Caki2 (cell line): ENCODE measurements at regions not wholly inside any gene's neighbourhood (a gene's known extent, or its start where the extent isn't known, plus 50 kb on each side); places are given as distances from the start of the nearest gene placed in this dataset.
"Not testable (repeated sequence)": the region's sequence is repeated elsewhere in the genome, so short reads cannot be mapped to it uniquely, and the experiment has no call there.

Experiments used
- DNase-seq: peaks from one replicate; pipeline ENCODE4 v3.0.0-alpha.2; 2015; ENCODE audit warnings: low read depth
- in situ Hi-C: cut with HindIII; loops from 2 replicates; pipeline ENCODE4 v1.10.0; 2016; ENCODE audit warnings: low sequenced_read_pairs, low pct_unique_long_range_greater_than_20kb, mixed read lengths

DNA sequence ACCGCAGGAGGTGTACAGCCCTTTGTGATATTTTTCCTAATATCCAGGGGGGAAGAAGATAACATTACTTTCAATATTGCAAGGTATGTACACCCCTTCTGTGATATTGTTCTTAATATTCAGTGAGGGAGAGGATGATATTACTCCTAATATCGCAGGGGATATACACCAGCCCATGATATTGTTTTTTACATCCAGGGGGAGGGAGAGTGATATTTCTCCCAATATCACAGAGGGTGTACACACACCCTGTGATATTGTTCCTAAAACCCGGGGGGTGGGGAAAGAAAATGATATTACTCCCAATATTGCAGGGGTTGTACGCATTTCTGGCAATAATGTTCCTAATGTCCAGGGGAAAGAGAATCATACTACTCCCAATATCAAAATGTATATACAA, 58.0 kb upstream of the SLC25A48 start:
- in situ Hi-C loops: no loop called here
- DNase-seq: no peak

DNA sequence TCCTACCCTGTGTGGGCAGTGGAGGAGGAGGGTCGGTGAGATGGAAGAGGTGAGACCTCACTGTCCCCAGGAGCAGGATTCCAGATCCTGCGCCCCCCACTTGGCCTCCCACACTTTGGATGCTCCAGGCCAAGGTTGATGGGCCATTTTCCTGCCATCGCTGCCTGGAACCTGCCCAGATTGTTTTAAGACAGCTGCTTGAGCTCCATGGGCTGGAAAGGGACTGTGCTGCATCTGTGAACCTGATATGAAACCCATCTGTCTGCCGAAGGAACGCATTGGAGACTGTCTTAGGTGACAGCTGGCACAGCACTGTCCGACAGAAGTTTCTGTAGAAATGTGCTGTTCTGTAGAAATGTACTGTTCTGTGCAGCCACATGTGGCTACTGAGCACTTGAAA, 72.7 kb upstream of the SLC25A48 start:
- in situ Hi-C loops: no loop called here

DNA sequence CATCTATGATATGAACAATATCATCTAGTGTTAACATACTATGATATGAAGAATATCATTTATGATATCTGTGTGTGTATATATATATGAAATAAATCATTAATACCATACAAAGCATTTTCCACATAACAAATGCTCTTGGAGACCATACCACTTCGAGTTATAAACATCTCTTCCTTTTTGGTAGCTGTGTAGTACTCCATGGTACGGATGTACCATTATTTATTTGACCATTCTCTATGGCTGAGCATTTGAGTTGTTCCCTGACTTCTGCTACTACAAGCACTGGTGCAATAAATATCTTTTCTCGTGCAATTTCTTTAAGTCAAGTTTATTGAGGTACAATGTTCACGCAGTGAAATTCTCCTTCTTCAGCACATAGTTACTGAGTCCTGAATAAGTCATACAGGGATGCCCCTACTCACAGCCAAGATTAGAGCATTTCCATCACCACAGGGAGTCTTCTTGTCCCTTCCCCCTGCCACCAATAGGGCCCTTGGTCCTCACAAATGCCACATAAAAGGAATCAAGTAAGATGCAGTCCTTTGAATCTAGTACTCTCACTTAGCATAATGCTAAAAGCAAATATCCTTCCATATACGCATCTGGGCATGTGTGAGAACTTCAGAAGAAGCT, 75.2 kb upstream of the SLC25A48 start:
- no peak for DNase-seq
- in situ Hi-C loops: no loop called here

More for the DNA sequence above, 72.7 kb upstream of the SLC25A48 start:
- DNase-seq: no peak

DNA sequence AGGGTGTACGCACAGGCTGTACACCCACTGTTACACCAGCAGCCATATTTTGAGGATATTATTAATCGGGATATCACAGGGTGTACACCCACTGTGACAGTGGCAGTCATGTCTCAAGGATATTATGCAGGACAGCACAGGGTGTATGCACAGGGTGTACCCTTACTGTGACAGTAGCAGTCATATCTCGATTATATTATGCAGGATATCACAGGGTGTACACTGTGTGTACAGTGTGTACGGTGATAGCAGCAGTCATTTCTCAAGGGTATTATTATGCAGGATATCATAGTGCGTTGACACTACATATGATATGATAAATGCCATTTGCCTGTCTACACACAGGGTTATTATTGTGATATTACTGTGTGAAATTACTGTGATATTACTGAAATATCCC, 80.5 kb upstream of the SLC25A48 start:
- no peak for DNase-seq
- in situ Hi-C loops: no loop called here

DNA sequence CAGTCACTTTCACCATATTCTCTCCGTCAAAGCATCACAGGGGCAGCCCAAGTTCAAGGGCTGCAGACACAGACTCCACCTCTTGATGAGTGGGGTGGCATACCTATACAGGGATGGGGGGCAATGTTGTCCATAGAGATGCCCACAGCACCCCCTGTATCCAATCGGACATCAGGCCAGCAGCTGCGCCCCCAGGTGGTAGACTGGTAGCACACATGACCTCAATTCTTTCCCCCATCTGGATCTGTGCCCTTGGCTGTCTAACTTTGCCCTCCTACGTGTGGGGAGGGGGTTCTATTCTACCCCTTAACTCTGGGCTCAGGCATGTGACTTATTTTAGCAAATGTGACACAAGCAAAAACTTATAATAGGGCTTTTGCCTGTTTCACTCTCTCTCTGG, 84.0 kb upstream of the SLC25A48 start:
- DNase-seq: no peak
- in situ Hi-C loops: no loop called here

- no peak for DNase-seq
- in situ Hi-C loops: no loop called here
These were observed 86.6 kb upstream of the SLC25A48 start for GRCh38 chr5:135747824-135748223.

DNA sequence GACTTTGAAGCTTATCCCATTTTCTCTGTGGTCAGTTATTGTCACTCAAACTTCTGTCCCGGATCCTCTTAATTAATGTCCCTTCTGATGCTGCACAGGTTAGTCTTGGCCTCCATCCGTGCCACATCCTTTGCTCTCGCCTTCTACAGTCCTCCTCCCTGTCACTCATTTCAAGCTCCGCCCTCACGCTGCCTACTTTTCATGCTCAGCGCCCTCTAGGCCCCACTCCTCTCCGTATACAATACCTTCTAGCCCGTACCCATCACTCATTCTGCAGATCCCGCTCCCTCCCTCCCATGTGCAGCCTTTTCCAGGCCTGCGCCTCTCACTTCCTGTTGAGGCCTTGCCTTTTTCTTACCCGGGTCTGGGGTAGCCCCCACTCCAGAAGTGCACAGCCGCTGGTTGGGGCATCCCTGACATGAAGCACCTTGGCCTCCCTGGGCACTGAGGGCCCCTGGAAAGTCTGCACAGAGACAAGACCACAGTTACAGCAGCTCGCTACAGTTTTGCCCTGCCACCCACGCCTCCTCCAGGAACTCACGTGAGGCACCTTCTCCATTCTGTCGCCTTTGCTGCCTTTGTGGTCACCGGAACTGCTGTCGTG, 88.5 kb upstream of the SLC25A48 start:
- DNase-seq: no peak
- in situ Hi-C loops: no loop called here

- no peak for DNase-seq
- in situ Hi-C loops: no loop called here
These were observed 90.6 kb upstream of the SLC25A48 start for GRCh38 chr5:135743705-135744411.

- in situ Hi-C loops: no loop called here
- no peak for DNase-seq
These were observed 91.3 kb upstream of the SLC25A48 start for GRCh38 chr5:135743181-135743580.

DNA sequence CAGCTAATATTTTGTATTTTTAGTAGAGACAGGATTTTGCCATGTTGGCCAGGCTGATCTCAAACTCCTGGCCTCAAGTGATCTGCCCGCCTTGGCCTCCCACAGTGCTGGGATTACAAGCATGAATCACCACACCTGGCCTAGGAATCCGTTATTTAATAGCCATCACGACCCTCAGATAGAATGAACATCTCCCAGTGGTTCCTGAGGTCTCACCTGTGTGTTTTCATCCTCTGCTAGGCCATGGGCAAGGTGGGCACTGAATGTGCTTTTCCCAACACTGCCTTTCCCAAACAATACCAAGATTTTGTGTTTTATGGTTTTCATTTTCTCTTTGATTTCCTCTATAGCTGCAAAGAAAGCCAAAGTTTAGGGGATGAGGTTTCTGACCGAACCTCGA, 92.2 kb upstream of the SLC25A48 start:
- DNase-seq, in situ Hi-C loops: not testable (repeated sequence)

GRCh38 chr5:135741040-135741439, 93.4 kb upstream of the SLC25A48 start:
- no peak for DNase-seq
- in situ Hi-C loops: no loop called here

GRCh38 chr5:135740475-135740874, 94.0 kb upstream of the SLC25A48 start:
- DNase-seq: no peak
- in situ Hi-C loops: no loop called here

- in situ Hi-C loops: no loop called here
- no peak for DNase-seq
These were observed 95.0 kb upstream of the SLC25A48 start for GRCh38 chr5:135739383-135739981.

- in situ Hi-C loops: no loop called here
- DNase-seq: no peak
These were observed 95.9 kb upstream of the SLC25A48 start for GRCh38 chr5:135738564-135738875.

- no peak for DNase-seq
- in situ Hi-C loops: no loop called here
These were observed 96.5 kb upstream of the SLC25A48 start for GRCh38 chr5:135737701-135738563.

- DNase-seq, in situ Hi-C loops: not testable (repeated sequence)
These were observed 97.5 kb upstream of the SLC25A48 start for GRCh38 chr5:135736952-135737351.

DNA sequence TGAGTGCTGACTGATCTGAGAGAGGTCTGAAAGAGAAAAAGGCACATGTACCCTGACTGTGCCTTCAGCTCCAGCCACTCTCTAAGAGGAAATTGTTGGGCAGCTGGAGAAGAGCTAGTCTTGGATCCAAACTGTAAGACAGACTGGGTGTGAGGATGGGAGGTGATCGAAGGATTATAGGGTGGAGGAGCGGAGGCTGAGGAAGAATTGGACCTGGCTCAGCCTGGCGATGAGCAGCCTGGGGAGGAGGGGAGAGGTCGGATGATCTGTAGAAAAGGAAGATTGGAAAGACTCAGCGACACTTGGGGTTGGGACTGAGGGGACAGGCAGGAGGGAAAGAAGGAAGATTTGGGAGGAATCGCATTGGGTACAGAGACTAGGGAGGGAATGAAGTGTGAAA, 98.6 kb upstream of the SLC25A48 start:
- in situ Hi-C loops: no loop called here
- no peak for DNase-seq

DNA sequence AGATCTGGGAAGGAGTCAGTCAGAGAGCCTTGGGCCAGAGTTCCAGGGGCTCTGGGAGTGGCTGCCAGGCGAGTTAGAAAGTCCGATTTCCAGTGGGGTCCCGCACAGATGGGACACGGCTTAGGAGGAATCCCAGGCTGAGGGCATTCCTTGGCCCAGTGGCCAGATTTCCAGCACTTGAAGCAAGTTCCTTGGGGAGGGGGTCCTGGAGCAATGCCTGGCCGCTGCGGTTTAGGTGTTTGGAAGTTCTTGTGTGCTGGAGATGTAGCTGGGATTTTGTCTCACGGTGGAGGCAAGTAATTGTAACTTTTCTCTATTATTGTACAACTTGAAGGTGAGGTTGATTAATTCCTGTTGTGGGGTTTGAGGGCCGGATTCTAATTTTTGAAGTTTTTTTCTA, 99.5 kb upstream of the SLC25A48 start:
- in situ Hi-C loops, DNase-seq: not testable (repeated sequence)

DNA sequence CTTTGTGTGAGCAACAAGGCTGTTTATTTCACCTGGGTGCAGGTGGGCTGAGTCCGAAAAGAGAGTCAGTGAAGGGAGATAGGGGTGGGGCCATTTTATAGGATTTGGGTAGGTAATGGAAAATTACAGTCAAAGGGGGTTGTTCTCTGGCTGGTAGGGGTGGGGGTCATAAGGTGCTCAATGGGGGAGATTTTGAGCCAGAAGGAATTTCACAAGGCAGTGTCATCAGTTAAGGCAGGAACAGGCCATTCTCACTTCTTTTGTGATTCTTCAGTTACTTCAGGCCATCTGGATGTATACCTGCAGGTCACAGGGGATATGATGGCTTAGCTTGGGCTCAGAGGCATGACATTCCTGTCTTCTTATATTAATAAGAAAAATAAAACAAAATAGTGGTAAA, 103.4 kb upstream of the SLC25A48 start:
- DNase-seq, in situ Hi-C loops: not testable (repeated sequence)
